Sigmoid colon (tissue), 6 donors: ENCODE measurements at regions not wholly inside any gene's neighbourhood (a gene's known extent, or its start where the extent isn't known, plus 50 kb on each side); places are given as distances from the start of the nearest gene placed in this dataset.

Experiments
- DNase-seq: peaks from one replicate; pipeline ENCODE4 v3.0.0-alpha.2; 2019
- H3K27ac ChIP-seq, 4 donors: fragments of 200-600 bp; sonication (generic); one replicate each; pipeline ENCODE4 v1.5.1; 2016 to 2019; ENCODE audit warnings: mild to moderate bottlenecking in 1 of 4
- H3K27me3 ChIP-seq, 3 donors: fragments of 200-600 bp; sonication (generic); one replicate each; pipeline ENCODE4 v1.5.1; 2019; ENCODE audit warnings: mild to moderate bottlenecking in 1 of 3
- H3K36me3 ChIP-seq, 4 donors: fragments of 200-600 bp; sonication (generic); one replicate each; pipeline ENCODE4 v1.5.1; 2016 to 2019
- H3K4me1 ChIP-seq, 4 donors: fragments of 200-600 bp; sonication (generic); one replicate each; pipeline ENCODE4 v1.5.1; 2017 to 2019
- H3K4me3 ChIP-seq, 4 donors: fragments of 200-600 bp; sonication (generic); one replicate each; pipeline ENCODE4 v1.5.1; 2017 to 2019; ENCODE audit warnings: mild to moderate bottlenecking in 2 of 4, moderate library complexity in 1 of 4
- H3K9me3 ChIP-seq, 4 donors: fragments of 200-600 bp in 3 of 4; sonication (generic) in 3 of 4; one replicate each; pipeline versions ENCODE4 v1.5.1 to v1.6.1; 2013 to 2019
- EP300 ChIP-seq, 4 donors: sonication (generic); formaldehyde crosslinking; IDR thresholded peaks; one replicate each; pipeline ENCODE4 v1.6.1; 2017; ENCODE audit warnings: antibody characterized with exemption in 4 of 4
- POLR2A ChIP-seq, 2 donors: fragments of 450-650 bp; IDR thresholded peaks; one replicate each; pipeline ENCODE4 v1.6.1; 2016; ENCODE audit warnings: antibody characterized with exemption in 2 of 2, mild to moderate bottlenecking in 2 of 2, moderate library complexity in 2 of 2
- POLR2AphosphoS5 ChIP-seq, 4 donors: sonication (generic); formaldehyde crosslinking; IDR thresholded peaks; one replicate each; pipeline ENCODE4 v1.6.1; 2017; ENCODE audit warnings: antibody characterized with exemption in 4 of 4
- WGBS, 2 donors: extraction: QIAGEN DNeasy Blood & Tissue Kit; methylation state at CpG; one replicate each; pipeline ENCODE4 v1.1.7; 2013; 5-methylcytosine and 5-hydroxymethylcytosine counted together
- intact Hi-C: fragments of 100-400 bp; cut with DNase I; formaldehyde crosslinking; loops from one replicate; pipeline ENCODE4 v1.15.1; 2023
- TF ChIP-seq, protein P1 (sequence below), 4 experiments: fragments of 450-650 bp in 3 of 4; fragments of 200-600 bp in 1 of 4; IDR thresholded peaks; one replicate each; pipeline ENCODE4 v1.5.1; 2016 to 2019; ENCODE audit warnings: antibody characterized with exemption in 4 of 4, mild to moderate bottlenecking in 3 of 4, moderate library complexity in 2 of 4
- donor health status: healthy with polysubstance abuse.
- donor health status: healthy.

GRCh38 chr12:77315407-77315806 lies 250.0 kb upstream of the E2F7 start:
- TF ChIP-seq EP300 (IDR thresholded peaks at IDR 0.05) (no peak), POLR2A (IDR thresholded peaks at IDR 0.05) (no peak), POLR2AphosphoS5 (IDR thresholded peaks at IDR 0.05) (no peak)
- TF ChIP-seq, protein P1, sequence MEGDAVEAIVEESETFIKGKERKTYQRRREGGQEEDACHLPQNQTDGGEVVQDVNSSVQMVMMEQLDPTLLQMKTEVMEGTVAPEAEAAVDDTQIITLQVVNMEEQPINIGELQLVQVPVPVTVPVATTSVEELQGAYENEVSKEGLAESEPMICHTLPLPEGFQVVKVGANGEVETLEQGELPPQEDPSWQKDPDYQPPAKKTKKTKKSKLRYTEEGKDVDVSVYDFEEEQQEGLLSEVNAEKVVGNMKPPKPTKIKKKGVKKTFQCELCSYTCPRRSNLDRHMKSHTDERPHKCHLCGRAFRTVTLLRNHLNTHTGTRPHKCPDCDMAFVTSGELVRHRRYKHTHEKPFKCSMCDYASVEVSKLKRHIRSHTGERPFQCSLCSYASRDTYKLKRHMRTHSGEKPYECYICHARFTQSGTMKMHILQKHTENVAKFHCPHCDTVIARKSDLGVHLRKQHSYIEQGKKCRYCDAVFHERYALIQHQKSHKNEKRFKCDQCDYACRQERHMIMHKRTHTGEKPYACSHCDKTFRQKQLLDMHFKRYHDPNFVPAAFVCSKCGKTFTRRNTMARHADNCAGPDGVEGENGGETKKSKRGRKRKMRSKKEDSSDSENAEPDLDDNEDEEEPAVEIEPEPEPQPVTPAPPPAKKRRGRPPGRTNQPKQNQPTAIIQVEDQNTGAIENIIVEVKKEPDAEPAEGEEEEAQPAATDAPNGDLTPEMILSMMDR (IDR thresholded peaks at IDR 0.05): no peak
- DNase-seq: no peak
- Histone ChIP-seq H3K36me3 (no peaks in the 10 kb centered on the region), H3K4me3 (no peak overlapping the region), H3K4me1 (no peaks in the 10 kb centered on the region), H3K27me3 (no peaks in the 10 kb centered on the region), H3K27ac (no peak overlapping the region), H3K9me3 (no peaks in the 10 kb centered on the region)
- WGBS, 2 donors: 81 to 84% methylated on average over 3 of the region's 3 CpGs
- intact Hi-C loops: no loop called here

DNA sequence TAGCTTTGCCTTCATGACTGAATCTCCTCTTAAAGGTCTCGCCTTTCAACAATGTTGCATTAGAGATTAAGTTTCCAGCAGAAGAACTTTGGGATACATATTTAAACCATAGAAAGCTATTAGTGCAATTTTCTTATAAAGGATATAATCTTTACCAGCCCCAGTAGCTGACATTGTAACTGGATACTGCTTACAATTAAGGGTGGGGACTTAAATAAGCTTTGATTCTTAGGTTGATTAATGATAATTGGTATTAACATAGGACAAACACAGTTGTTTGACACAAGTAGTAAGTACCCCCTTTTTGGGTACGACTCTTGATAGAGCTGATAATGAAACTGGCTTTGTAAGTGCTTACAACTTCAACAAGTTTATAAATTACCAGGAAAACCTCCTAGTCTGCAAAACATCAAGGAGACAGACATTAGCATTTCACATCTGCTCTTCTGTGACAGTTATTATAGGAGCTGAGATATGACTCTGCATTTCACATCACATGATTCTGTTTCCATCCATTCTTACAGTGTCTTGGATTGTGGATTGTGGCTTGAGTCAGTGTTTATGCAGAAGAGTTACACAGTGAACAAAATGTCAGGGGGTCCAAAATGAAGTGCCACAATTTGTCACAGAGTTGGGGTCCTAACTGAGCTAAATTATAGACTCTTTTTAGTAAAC lies 249.1 kb upstream of the E2F7 start:
- 71 to 76% methylated on average over 2 of the region's 2 CpGs for WGBS, 2 donors
- no peak overlapping the region for H3K27ac ChIP-seq
- no peaks in the 10 kb centered on the region for H3K4me1 ChIP-seq
- no peak for DNase-seq
- H3K27me3 ChIP-seq: no peaks in the 10 kb centered on the region
- H3K36me3 ChIP-seq: no peaks in the 10 kb centered on the region
- TF ChIP-seq EP300 (IDR thresholded peaks at IDR 0.05) (no peak), POLR2AphosphoS5 (IDR thresholded peaks at IDR 0.05) (no peak), POLR2A (IDR thresholded peaks at IDR 0.05) (no peak)
- TF ChIP-seq, protein P1 (IDR thresholded peaks at IDR 0.05): no peak
- no peaks in the 10 kb centered on the region for H3K9me3 ChIP-seq
- H3K4me3 ChIP-seq: no peak overlapping the region
- intact Hi-C loops: no loop called here

- no peaks in the 10 kb centered on the region for H3K27me3 ChIP-seq
- H3K27ac ChIP-seq: no peak overlapping the region
- no peaks in the 10 kb centered on the region for H3K9me3 ChIP-seq
- DNase-seq: no peak
- no peaks in the 10 kb centered on the region for H3K36me3 ChIP-seq
- no peaks in the 10 kb centered on the region for H3K4me1 ChIP-seq
- TF ChIP-seq POLR2AphosphoS5 (IDR thresholded peaks at IDR 0.05) (no peak), POLR2A (IDR thresholded peaks at IDR 0.05) (no peak)
- H3K4me3 ChIP-seq: no peak overlapping the region
- WGBS, 2 donors: 85 to 93% methylated on average over 2 of the region's 2 CpGs
- intact Hi-C loops: no loop called here
Measured at GRCh38 chr12:77308056-77308455, 242.7 kb upstream of the E2F7 start.

- Histone ChIP-seq H3K4me3 (no peak overlapping the region), H3K27me3 (no peaks in the 10 kb centered on the region), H3K36me3 (no peaks in the 10 kb centered on the region), H3K9me3 (no peaks in the 10 kb centered on the region), H3K4me1 (no peaks in the 10 kb centered on the region), H3K27ac (no peak overlapping the region)
- TF ChIP-seq EP300 (IDR thresholded peaks at IDR 0.05) (no peak), POLR2A (IDR thresholded peaks at IDR 0.05) (no peak)
- TF ChIP-seq, protein P1 (IDR thresholded peaks at IDR 0.05): no peak
- WGBS, 2 donors: 0 to 2% methylated on average over 1 of the region's 1 CpG
- DNase-seq: no peak
- intact Hi-C loops: no loop called here
Measured at GRCh38 chr12:77300811-77301210, 235.4 kb upstream of the E2F7 start.

DNA sequence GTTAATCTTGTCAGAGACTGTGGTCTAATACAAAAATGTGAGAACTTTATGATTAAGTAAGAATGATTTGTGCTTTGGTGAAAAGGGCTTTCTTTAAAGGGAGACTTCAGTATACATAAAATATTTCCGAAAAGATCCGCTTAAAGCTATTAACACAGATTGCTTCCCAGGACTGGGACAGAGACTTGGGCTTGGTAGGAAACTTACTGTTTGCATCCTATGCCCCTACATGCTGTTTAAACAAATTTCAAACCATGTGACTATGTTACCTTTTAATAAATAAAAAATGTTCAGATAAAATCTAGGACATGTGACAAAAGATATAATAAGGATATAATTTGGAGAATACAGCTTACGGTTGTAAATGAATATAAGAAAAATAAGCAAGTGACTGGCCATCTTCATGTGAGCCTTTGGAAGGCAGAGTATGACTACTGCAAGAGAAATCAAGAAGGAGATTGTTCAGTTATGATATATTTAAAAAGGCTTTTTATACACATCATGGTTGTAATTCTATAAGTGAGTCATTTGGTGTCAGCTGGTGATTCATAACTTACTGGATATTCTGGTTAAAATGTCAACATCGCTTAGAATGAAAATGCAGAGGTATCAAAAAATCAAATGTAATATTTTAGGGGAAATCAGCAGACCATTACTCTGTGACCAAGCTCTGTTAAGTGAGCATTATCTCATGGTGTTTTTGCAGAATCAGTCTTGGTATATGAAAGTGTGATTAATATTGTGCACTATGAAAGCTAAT lies 234.7 kb upstream of the E2F7 start:
- no peak for DNase-seq
- 63 to 67% methylated on average over 4 of the region's 4 CpGs for WGBS, 2 donors
- intact Hi-C loops: no loop called here

More for the DNA sequence above, 234.7 kb upstream of the E2F7 start:
- H3K27ac ChIP-seq: no peak overlapping the region
- H3K9me3 ChIP-seq: no peaks in the 10 kb centered on the region
- H3K4me1 ChIP-seq: no peaks in the 10 kb centered on the region
- TF ChIP-seq, protein P1 (IDR thresholded peaks at IDR 0.05): no peak
- no peak for TF ChIP-seq EP300 (IDR thresholded peaks at IDR 0.05)
- no peak overlapping the region for H3K4me3 ChIP-seq
- no peaks in the 10 kb centered on the region for H3K36me3 ChIP-seq
- H3K27me3 ChIP-seq: no peaks in the 10 kb centered on the region
